Activated CD8-positive, alpha-beta memory T cell treated with anti-CD3 and anti-CD28 coated beads for 36 hours (primary cell): ENCODE measurements at regions not wholly inside any gene's neighbourhood (a gene's known extent, or its start where the extent isn't known, plus 50 kb on each side); places are given as distances from the start of the nearest gene placed in this dataset.
"Not testable (repeated sequence)": the region's sequence is repeated elsewhere in the genome, so short reads cannot be mapped to it uniquely, and the experiment has no call there.

Experiments
- CTCF ChIA-PET: fragments of 350-600 bp; sonication (Branson Sonifier 250); formaldehyde crosslinking; loops from one replicate; lab custom pipeline; 2021; ENCODE audit warnings: antibody characterized with exemption; lab: Charles Lee
- POLR2A ChIA-PET: fragments of 350-600 bp; sonication (Branson Sonifier 250); formaldehyde crosslinking; loops from one replicate; lab custom pipeline; 2021; ENCODE audit warnings: antibody characterized with exemption; lab: Charles Lee

- ChIA-PET POLR2A (no interaction called here), CTCF (no interaction called here)
These were observed 507.6 kb downstream of the NR2F2 start for GRCh38 chr15:96838081-96838480.

- POLR2A ChIA-PET: no interaction called here
- CTCF ChIA-PET: no interaction called here
These were observed 518.9 kb downstream of the NR2F2 start for GRCh38 chr15:96849271-96849900.

GRCh38 chr15:96851613-96852012 lies 521.1 kb downstream of the NR2F2 start:
- POLR2A ChIA-PET: no interaction called here
- CTCF ChIA-PET: no interaction called here

- ChIA-PET CTCF (interaction anchor here (1.1 kb wide), 1 partner anchor 10 kb away, joined by 4 read pairs; no protein-coding TSS in a partner anchor), POLR2A (no interaction called here)
These were observed 528.2 kb downstream of the NR2F2 start for GRCh38 chr15:96858694-96859093.

- POLR2A ChIA-PET: no interaction called here
- CTCF ChIA-PET: no interaction called here
These were observed 530.2 kb downstream of the NR2F2 start for GRCh38 chr15:96860741-96861140.

GRCh38 chr15:96867992-96868391 lies 537.5 kb downstream of the NR2F2 start:
- ChIA-PET CTCF (interaction anchor here (1.6 kb wide), 1 partner anchor 9 kb away, joined by 4 read pairs; no protein-coding TSS in a partner anchor), POLR2A (no interaction called here)

DNA sequence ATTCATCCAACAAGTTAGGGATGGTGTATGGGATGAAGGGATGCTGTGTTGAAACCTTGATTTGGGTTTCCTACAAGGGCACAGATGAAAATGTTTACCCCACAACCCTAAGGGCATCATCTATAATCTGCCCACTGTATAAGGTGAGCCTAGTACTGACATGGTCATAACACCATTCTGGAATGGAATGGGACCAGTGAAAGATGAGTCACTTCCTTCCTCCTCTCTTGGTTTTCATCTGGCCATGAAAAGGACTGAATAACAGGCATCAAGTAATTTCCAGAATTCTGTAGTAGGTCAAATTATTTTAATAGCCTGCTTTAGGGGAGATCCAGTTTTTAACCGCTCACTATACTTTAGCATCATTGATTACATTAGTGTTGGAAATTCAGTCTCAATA lies 538.6 kb downstream of the NR2F2 start:
- CTCF ChIA-PET: interaction anchor here (1.6 kb wide), 1 partner anchor 10 kb away, joined by 4 read pairs; no protein-coding TSS in a partner anchor
- POLR2A ChIA-PET: no interaction called here

- ChIA-PET CTCF (no interaction called here), POLR2A (no interaction called here)
These were observed 539.3 kb downstream of the NR2F2 start for GRCh38 chr15:96869790-96870189.

DNA sequence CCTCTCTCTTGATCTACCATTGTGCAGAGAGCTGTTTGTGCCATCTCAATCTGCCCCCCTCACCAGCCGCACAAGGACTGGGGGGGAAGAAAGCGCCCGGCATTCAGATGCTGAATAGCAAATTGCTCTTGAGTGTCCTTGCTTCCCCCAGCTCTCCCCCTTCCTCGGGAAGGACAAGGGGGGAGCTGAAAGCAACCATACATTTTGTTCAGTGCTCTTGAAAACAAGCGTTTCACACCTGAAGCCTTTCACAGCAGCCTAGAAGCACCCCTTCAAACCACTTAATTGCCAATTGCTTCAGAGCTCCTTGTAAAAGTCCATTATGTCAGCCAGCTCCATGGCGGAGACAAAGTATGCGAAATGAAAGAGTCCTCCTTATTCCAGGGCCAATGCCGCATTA lies 540.1 kb downstream of the NR2F2 start:
- ChIA-PET POLR2A (no interaction called here), CTCF (no interaction called here)

- POLR2A ChIA-PET, CTCF ChIA-PET: not testable (repeated sequence)
These were observed 546.9 kb downstream of the NR2F2 start for GRCh38 chr15:96877442-96877841.

GRCh38 chr15:96878129-96878528 lies 547.6 kb downstream of the NR2F2 start:
- POLR2A ChIA-PET: no interaction called here
- CTCF ChIA-PET: no interaction called here

- ChIA-PET CTCF (no interaction called here), POLR2A (no interaction called here)
These were observed 551.7 kb downstream of the NR2F2 start for GRCh38 chr15:96882121-96882772.

GRCh38 chr15:96887730-96888129 lies 557.2 kb downstream of the NR2F2 start:
- ChIA-PET POLR2A (no interaction called here), CTCF (no interaction called here)

- CTCF ChIA-PET: no interaction called here
- POLR2A ChIA-PET: no interaction called here
These were observed 558.3 kb downstream of the NR2F2 start for GRCh38 chr15:96888764-96889163.

GRCh38 chr15:96889734-96890480 lies 559.4 kb downstream of the NR2F2 start:
- CTCF ChIA-PET: no interaction called here
- POLR2A ChIA-PET: no interaction called here

DNA sequence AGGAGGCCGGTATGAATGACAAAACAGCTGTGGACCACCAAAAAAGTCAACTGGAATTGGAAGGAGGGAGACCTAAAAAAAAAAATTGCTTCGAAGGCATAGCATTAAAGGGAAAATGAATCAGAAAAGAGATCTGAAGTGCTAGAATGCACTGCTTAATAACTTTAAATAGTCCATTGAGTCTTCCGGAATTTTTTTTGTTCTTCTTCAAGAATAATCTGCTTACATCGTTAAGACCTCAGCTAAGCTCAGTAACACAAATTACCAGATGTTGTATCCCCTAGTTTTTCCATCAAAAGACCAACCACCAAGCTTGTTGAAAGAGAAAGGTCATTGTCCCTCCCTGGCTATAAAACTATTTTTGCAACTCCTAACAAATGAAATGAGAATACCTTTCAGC lies 560.5 kb downstream of the NR2F2 start:
- CTCF ChIA-PET: no interaction called here
- POLR2A ChIA-PET: no interaction called here

DNA sequence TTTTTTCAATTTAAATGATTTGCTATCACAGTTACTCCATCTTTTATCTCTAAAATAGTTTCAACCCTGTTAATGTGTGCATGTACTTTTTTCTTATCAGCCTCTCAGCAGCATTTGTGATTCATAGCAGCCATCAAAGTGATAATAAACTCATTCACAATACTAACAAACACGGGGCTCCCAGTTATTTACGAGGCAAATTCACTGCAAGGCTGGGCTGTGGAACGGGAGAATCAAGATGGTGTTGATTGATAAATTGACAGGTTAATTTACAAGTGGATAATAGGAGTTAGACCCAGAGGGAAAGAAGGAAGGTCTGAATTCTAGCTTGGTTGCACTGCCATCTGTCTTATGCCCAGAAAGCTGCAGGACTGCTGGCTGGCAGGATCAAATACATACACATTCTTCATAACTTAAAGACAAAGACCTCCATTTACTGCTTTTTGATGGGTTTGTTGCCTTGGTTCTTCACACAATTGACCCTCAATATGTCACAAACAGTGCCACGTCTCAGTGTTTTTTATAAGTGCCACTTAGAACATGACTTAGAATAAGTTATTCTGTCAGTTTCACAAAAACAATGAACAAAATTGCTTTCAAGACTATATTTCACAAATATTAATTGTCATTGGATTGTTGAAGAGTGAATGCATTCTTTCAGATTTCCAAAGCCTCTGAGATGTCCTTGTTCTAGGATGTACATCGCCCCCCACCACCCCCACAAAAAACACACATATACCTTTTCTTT lies 562.8 kb downstream of the NR2F2 start:
- CTCF ChIA-PET: interaction anchor here (0.7 kb wide), 1 partner anchor 862 kb away, joined by 3 read pairs; no protein-coding TSS in a partner anchor
- POLR2A ChIA-PET: no interaction called here

DNA sequence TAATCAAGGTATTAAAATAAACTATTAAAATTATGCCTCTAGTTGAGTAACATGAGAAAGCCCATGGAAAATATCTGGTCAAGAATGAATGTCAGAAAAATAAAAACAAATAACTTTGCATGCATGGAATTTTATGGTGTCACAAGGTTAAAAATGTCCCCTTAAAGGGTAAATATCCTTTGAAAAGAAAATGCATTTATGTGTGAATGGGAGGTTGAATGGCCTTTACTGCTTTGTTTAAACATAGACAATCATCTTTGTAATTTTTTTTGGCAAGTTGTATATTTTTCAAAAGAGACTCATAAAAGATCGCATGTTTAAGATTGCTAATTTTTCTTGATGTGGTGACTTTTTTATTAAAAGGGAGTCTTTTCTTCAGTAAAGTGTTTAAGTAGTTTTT lies 564.2 kb downstream of the NR2F2 start:
- ChIA-PET POLR2A (no interaction called here), CTCF (no interaction called here)

DNA sequence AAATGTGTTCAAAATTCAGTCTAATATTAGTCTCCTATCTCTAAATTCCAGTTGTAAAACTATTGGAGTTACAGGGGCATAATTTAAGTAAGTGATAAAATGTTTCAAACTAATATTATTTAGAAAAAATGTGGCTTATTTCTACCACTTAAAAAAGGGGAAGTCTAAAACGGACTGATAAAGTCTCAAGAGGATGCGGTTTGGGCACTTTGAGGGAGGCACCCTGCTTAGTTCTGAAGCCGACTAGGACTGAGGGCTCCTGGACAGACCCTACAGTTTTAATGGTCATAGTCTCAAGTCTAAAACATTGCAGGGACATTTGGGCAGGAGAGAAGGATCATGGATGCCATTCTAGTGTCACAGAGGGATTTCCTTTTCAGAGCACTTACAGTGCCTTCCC lies 566.3 kb downstream of the NR2F2 start:
- POLR2A ChIA-PET: no interaction called here

GRCh38 chr15:96914081-96914480 lies 583.6 kb downstream of the NR2F2 start:
- POLR2A ChIA-PET: no interaction called here
- CTCF ChIA-PET: no interaction called here

More for the DNA sequence above, 566.3 kb downstream of the NR2F2 start:
- CTCF ChIA-PET: no interaction called here
